ENCODE measurements at regions not wholly inside any gene's neighbourhood (a gene's known extent, or its start where the extent isn't known, plus 50 kb on each side); places are given as distances from the start of the nearest gene placed in this dataset.

- H3K4me3 ChIP-seq (replicated peaks in 1 of 3; ENCODE audit: low read depth in 2 of 3, low read length in 3 of 3) = no peak overlapping the region
- no peaks in the 10 kb centered on the region for H3K9me3 ChIP-seq (replicated peaks in 1 of 2; ENCODE audit: control insufficient read depth in 1 of 2, insufficient read depth in 1 of 2, low read length in 2 of 2)
- H3K4me2 ChIP-seq (replicated peaks; ENCODE audit: extremely low read depth, low read length, poor library complexity, severe bottlenecking) = no peak overlapping the region
- no CpG with 5 or more reads among the region's 2 CpGs for whole genome bisulfite sequencing (ENCODE audit: insufficient coverage)
- no peaks in the 10 kb centered on the region for H3K4me1 ChIP-seq (ENCODE audit: control insufficient read depth in 1 of 2, insufficient read depth in 2 of 2, low read length in 2 of 2)
- H4K20me1 ChIP-seq (ENCODE audit: insufficient read depth, low read length) = no peaks in the 10 kb centered on the region
- H3K36me3 ChIP-seq (replicated peaks in 1 of 2; ENCODE audit: control insufficient read depth in 1 of 2, insufficient read depth in 2 of 2, low read length in 2 of 2) = no peaks in the 10 kb centered on the region
- TF ChIP-seq CTCF (IDR thresholded peaks at IDR 0.05) = no peak
- Mint-ChIP-seq H3K27ac (no peak overlapping the region), H3K36me3 (no peaks in the 10 kb centered on the region), H3K4me3 (no peak overlapping the region), H3K9me3 (peaks cover 0 to 7% (median 3%) of the 10 kb centered on the region in 7 donors), H3K27me3 (ENCODE audit: low read depth in 3 of 3) (no peaks in the 10 kb centered on the region), H3K4me1 (no peaks in the 10 kb centered on the region)
- H3K27me3 ChIP-seq (ENCODE audit: control insufficient read depth in 2 of 2, insufficient read depth in 2 of 2, low read length in 2 of 2) = no peaks in the 10 kb centered on the region
- no peak for DNase-seq
- intact Hi-C loops (cut with micrococcal nuclease) = no loop called here
- no peaks in the 10 kb centered on the region for H3K79me2 ChIP-seq (ENCODE audit: insufficient read depth, low read length)
- H2AFZ ChIP-seq (ENCODE audit: insufficient read depth, low read depth, low read length, poor library complexity, severe bottlenecking) = no peak overlapping the region
- no peak overlapping the region for H3K9ac ChIP-seq (ENCODE audit: insufficient read depth, low read length, poor library complexity, severe bottlenecking)
- no peak overlapping the region for H3K27ac ChIP-seq (ENCODE audit: low read depth in 1 of 2, low read length in 2 of 2)
Measured at GRCh38 chr6:85390105-85390728, 59.7 kb upstream of the NT5E start.

- H3K27me3 Mint-ChIP-seq (ENCODE audit: low read depth in 3 of 3) = peaks cover 0 to 2% (median 0%) of the 10 kb centered on the region in 3 donors
- TF ChIP-seq CTCF (IDR thresholded peaks at IDR 0.05) = no peak
- H3K27ac Mint-ChIP-seq = no peak overlapping the region
- intact Hi-C loops (cut with micrococcal nuclease) = no loop called here
- no peak overlapping the region for H3K27ac ChIP-seq (ENCODE audit: low read depth in 1 of 2, low read length in 2 of 2)
- no peaks in the 10 kb centered on the region for H3K9me3 ChIP-seq (replicated peaks in 1 of 2; ENCODE audit: control insufficient read depth in 1 of 2, insufficient read depth in 1 of 2, low read length in 2 of 2)
- no peak overlapping the region for H3K4me3 Mint-ChIP-seq
- 73% methylated on average over 4 of the region's 12 CpGs for WGBS (ENCODE audit: insufficient coverage)
- H3K4me1 ChIP-seq (ENCODE audit: control insufficient read depth in 1 of 2, insufficient read depth in 2 of 2, low read length in 2 of 2) = no peaks in the 10 kb centered on the region
- peaks cover 0 to 7% (median 3%) of the 10 kb centered on the region in 7 donors for H3K9me3 Mint-ChIP-seq
- DNase-seq = no peak
- no peaks in the 10 kb centered on the region for H4K20me1 ChIP-seq (ENCODE audit: insufficient read depth, low read length)
- no peak overlapping the region for H2AFZ ChIP-seq (ENCODE audit: insufficient read depth, low read depth, low read length, poor library complexity, severe bottlenecking)
- no peak overlapping the region for H3K4me3 ChIP-seq (replicated peaks in 1 of 3; ENCODE audit: low read depth in 2 of 3, low read length in 3 of 3)
- H3K36me3 ChIP-seq (replicated peaks in 1 of 2; ENCODE audit: control insufficient read depth in 1 of 2, insufficient read depth in 2 of 2, low read length in 2 of 2) = no peaks in the 10 kb centered on the region
- H3K36me3 Mint-ChIP-seq = no peaks in the 10 kb centered on the region
- H3K27me3 ChIP-seq (ENCODE audit: control insufficient read depth in 2 of 2, insufficient read depth in 2 of 2, low read length in 2 of 2) = no peaks in the 10 kb centered on the region
- H3K4me2 ChIP-seq (replicated peaks; ENCODE audit: extremely low read depth, low read length, poor library complexity, severe bottlenecking) = no peak overlapping the region
- no peak overlapping the region for H3K9ac ChIP-seq (ENCODE audit: insufficient read depth, low read length, poor library complexity, severe bottlenecking)
- H3K79me2 ChIP-seq (ENCODE audit: insufficient read depth, low read length) = no peaks in the 10 kb centered on the region
- no peaks in the 10 kb centered on the region for H3K4me1 Mint-ChIP-seq
Measured at GRCh38 chr6:85389151-85389797, 60.6 kb upstream of the NT5E start.

All from CD14-positive monocyte (primary cell).